HepG2 (cell line): ENCODE measurements at regions not wholly inside any gene's neighbourhood (a gene's known extent, or its start where the extent isn't known, plus 50 kb on each side); places are given as distances from the start of the nearest gene placed in this dataset.

Experiments used
- ELF3 ChIP-seq: IDR thresholded peaks from 2 replicates; pipeline ENCODE4 v1.6.1; 2016; ENCODE audit warnings: missing genetic modification reagents, missing compliant biosample characterization
- FLYWCH1 ChIP-seq: sonication (generic); formaldehyde crosslinking; IDR thresholded peaks from 2 replicates; pipeline ENCODE4 v1.8.1; 2023; ENCODE audit warnings: mild to moderate bottlenecking, missing genetic modification reagents
- GZF1 ChIP-seq: sonication (generic); formaldehyde crosslinking; IDR thresholded peaks from 2 replicates; pipeline ENCODE4 v1.5.1; 2020; ENCODE audit warnings: mild to moderate bottlenecking, missing genetic modification reagents

DNA sequence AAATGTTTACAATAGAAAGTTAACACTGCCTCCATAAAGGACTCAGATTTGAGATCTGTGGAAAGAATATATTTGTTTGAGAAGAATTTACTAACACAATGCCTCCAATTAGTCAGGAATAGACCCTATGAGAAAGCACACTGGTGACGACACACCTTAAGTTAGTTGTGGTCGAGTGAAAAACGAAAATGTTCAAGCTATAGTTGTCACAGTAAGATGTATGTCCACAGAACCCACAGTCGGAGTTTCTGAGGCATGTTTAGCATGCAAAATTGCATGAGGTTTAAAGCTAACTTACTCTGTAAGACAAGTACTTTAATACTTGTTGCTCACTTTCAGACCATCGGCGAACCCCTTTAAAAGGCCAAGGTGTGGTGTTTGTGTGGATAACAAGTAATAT, 69.9 kb upstream of the SIPA1L2 start:
- TF ChIP-seq FLYWCH1 (no peak), ELF3 (CRISPR knock-in tag) (no peak), GZF1 (CRISPR knock-in tag) (no peak)
